ENCODE measurements at regions not wholly inside any gene's neighbourhood (a gene's known extent, or its start where the extent isn't known, plus 50 kb on each side); places are given as distances from the start of the nearest gene placed in this dataset.

GRCh38 chr5:51669095-51669494, 285.8 kb downstream of the ISL1 start:
- H3K36me3 ChIP-seq (ENCODE audit: control insufficient read depth, insufficient read depth, low read length) = no peaks in the 10 kb centered on the region
- ChIA-PET CTCF (no interaction called here), POLR2A (no interaction called here)
- TF ChIP-seq, protein P1, sequence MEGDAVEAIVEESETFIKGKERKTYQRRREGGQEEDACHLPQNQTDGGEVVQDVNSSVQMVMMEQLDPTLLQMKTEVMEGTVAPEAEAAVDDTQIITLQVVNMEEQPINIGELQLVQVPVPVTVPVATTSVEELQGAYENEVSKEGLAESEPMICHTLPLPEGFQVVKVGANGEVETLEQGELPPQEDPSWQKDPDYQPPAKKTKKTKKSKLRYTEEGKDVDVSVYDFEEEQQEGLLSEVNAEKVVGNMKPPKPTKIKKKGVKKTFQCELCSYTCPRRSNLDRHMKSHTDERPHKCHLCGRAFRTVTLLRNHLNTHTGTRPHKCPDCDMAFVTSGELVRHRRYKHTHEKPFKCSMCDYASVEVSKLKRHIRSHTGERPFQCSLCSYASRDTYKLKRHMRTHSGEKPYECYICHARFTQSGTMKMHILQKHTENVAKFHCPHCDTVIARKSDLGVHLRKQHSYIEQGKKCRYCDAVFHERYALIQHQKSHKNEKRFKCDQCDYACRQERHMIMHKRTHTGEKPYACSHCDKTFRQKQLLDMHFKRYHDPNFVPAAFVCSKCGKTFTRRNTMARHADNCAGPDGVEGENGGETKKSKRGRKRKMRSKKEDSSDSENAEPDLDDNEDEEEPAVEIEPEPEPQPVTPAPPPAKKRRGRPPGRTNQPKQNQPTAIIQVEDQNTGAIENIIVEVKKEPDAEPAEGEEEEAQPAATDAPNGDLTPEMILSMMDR (IDR thresholded peaks at IDR 0.05; ENCODE audit: insufficient read depth, low read depth, low read length) = no peak
- no peak overlapping the region for H3K4me3 ChIP-seq (ENCODE audit: low read depth, low read length)
- DNase-seq (ENCODE audit: low read depth) = no peak
- no peaks in the 10 kb centered on the region for H3K27me3 ChIP-seq (ENCODE audit: control insufficient read depth, insufficient read depth, low read length)

GRCh38 chr5:51678330-51678729, 295.1 kb downstream of the ISL1 start:
- TF ChIP-seq, protein P1 (IDR thresholded peaks at IDR 0.05; ENCODE audit: insufficient read depth, low read depth, low read length) = no peak
- Histone ChIP-seq H3K4me3 (ENCODE audit: low read depth, low read length) (no peak overlapping the region), H3K27me3 (ENCODE audit: control insufficient read depth, insufficient read depth, low read length) (no peaks in the 10 kb centered on the region), H3K36me3 (ENCODE audit: control insufficient read depth, insufficient read depth, low read length) (no peaks in the 10 kb centered on the region)
- POLR2A ChIA-PET = no interaction called here
- DNase-seq (ENCODE audit: low read depth) = no peak
- CTCF ChIA-PET = no interaction called here

DNA sequence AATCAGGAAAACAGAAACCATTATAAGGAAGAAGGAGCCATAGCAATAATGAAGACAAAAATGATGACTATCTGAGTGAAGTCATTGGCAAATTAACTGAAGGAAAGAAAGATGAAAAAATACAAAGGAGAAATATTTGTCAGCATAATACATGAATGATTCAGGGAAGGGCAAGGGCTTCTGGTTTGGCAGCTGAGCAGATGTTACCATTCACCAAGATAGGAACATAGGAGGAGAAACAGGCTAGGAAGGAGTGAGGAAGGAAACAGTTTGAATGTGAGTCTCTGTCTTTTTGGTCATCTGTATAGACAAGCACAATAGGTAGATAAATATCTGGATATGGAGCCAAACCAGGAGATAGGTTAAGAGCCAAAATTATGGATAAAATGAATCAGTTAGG, 296.0 kb downstream of the ISL1 start:
- TF ChIP-seq, protein P1 (IDR thresholded peaks at IDR 0.05; ENCODE audit: insufficient read depth, low read depth, low read length) = no peak
- H3K4me3 ChIP-seq (ENCODE audit: low read depth, low read length) = no peak overlapping the region
- POLR2A ChIA-PET = no interaction called here
- H3K27me3 ChIP-seq (ENCODE audit: control insufficient read depth, insufficient read depth, low read length) = no peaks in the 10 kb centered on the region
- CTCF ChIA-PET = no interaction called here
- no peaks in the 10 kb centered on the region for H3K36me3 ChIP-seq (ENCODE audit: control insufficient read depth, insufficient read depth, low read length)
- DNase-seq (ENCODE audit: low read depth) = no peak

DNA sequence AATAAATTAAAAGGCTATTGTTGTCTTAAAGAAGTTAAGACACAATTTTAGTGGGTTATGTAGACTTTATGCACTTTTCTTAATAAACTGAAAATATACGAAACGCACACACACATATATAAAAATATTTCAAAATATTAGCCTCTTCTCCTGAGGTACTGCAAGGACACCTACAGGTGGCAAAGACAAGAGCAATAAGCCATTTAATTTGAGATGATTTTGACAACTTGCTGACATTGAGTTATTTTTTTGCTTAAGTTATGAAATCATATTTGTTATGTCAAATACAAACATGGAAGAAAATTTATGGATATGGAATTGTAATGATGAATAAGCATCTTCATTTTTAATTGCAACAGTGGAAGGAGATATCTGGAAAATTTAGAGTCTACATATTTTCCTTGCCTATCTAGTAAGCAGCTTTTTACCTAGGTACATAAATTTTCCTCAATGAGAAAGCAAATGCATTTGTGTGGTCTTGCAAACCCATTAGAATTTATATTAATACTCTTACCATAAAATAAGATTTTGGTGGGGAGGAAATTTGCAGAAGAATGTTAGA, 301.6 kb downstream of the ISL1 start:
- TF ChIP-seq, protein P1 (IDR thresholded peaks at IDR 0.05; ENCODE audit: insufficient read depth, low read depth, low read length) = no peak
- POLR2A ChIA-PET = no interaction called here
- no peaks in the 10 kb centered on the region for H3K27me3 ChIP-seq (ENCODE audit: control insufficient read depth, insufficient read depth, low read length)
- H3K36me3 ChIP-seq (ENCODE audit: control insufficient read depth, insufficient read depth, low read length) = no peaks in the 10 kb centered on the region
- CTCF ChIA-PET = no interaction called here
- no peak overlapping the region for H3K4me3 ChIP-seq (ENCODE audit: low read depth, low read length)
- no peak for DNase-seq (ENCODE audit: low read depth)

GRCh38 chr5:51685419-51685818, 302.2 kb downstream of the ISL1 start:
- CTCF ChIA-PET = no interaction called here
- no peaks in the 10 kb centered on the region for H3K27me3 ChIP-seq (ENCODE audit: control insufficient read depth, insufficient read depth, low read length)
- POLR2A ChIA-PET = no interaction called here
- no peak overlapping the region for H3K4me3 ChIP-seq (ENCODE audit: low read depth, low read length)
- TF ChIP-seq, protein P1 (IDR thresholded peaks at IDR 0.05; ENCODE audit: insufficient read depth, low read depth, low read length) = no peak
- H3K36me3 ChIP-seq (ENCODE audit: control insufficient read depth, insufficient read depth, low read length) = no peaks in the 10 kb centered on the region
- DNase-seq (ENCODE audit: low read depth) = no peak
